DMS114 treated with DMSO at 0.1 percent for 48 hours (cell line): ENCODE measurements at regions not wholly inside any gene's neighbourhood (a gene's known extent, or its start where the extent isn't known, plus 50 kb on each side); places are given as distances from the start of the nearest gene placed in this dataset.

Experiments used
- DNase-seq: peaks from one replicate; lab custom pipeline; 2025; ENCODE audit not compliant: unreplicated experiment; lab: John Stamatoyannopoulos, UW

- no peak for DNase-seq
Observed at GRCh38 chr6:153882411-153882810, 156.6 kb upstream of the OPRM1 start.

GRCh38 chr6:153873541-153873940 lies 165.5 kb upstream of the OPRM1 start:
- DNase-seq = no peak

- no peak for DNase-seq
Observed at GRCh38 chr6:153872946-153873345, 166.1 kb upstream of the OPRM1 start.

GRCh38 chr6:153862927-153863326 lies 176.1 kb upstream of the OPRM1 start:
- DNase-seq = no peak

- DNase-seq = no peak
Observed at GRCh38 chr6:153862139-153862538, 176.9 kb upstream of the OPRM1 start.

- DNase-seq = no peak
Observed at GRCh38 chr6:153858529-153858928, 180.5 kb upstream of the OPRM1 start.

GRCh38 chr6:153856929-153857376 lies 182.1 kb upstream of the OPRM1 start:
- no peak for DNase-seq

- DNase-seq = no peak
Observed at GRCh38 chr6:153852481-153852880, 186.6 kb upstream of the OPRM1 start.

GRCh38 chr6:153852034-153852433 lies 187.0 kb upstream of the OPRM1 start:
- no peak for DNase-seq

GRCh38 chr6:153849072-153849779 lies 189.8 kb upstream of the OPRM1 start:
- DNase-seq = no peak

- DNase-seq = no peak
Observed at GRCh38 chr6:153843420-153843819, 195.6 kb upstream of the OPRM1 start.

GRCh38 chr6:153842491-153842890 lies 196.5 kb upstream of the OPRM1 start:
- no peak for DNase-seq

GRCh38 chr6:153840039-153840850 lies 198.8 kb upstream of the OPRM1 start:
- no peak for DNase-seq

GRCh38 chr6:153832543-153832942 lies 206.5 kb upstream of the OPRM1 start:
- DNase-seq = no peak

GRCh38 chr6:153831350-153832078 lies 207.5 kb upstream of the OPRM1 start:
- no peak for DNase-seq

GRCh38 chr6:153817173-153817572 lies 221.9 kb upstream of the OPRM1 start:
- no peak for DNase-seq

- DNase-seq = no peak
Observed at GRCh38 chr6:153816366-153816765, 222.7 kb upstream of the OPRM1 start.

GRCh38 chr6:153814136-153814535 lies 224.9 kb upstream of the OPRM1 start:
- no peak for DNase-seq

- DNase-seq = no peak
Observed at GRCh38 chr6:153804755-153805330, 234.2 kb upstream of the OPRM1 start.

- DNase-seq = no peak
Observed at GRCh38 chr6:153801917-153802316, 237.1 kb upstream of the OPRM1 start.

GRCh38 chr6:153800580-153801188 lies 238.4 kb upstream of the OPRM1 start:
- no peak for DNase-seq
